H9 (cell line): ENCODE measurements at regions not wholly inside any gene's neighbourhood (a gene's known extent, or its start where the extent isn't known, plus 50 kb on each side); places are given as distances from the start of the nearest gene placed in this dataset.

Experiments
- DNase-seq: peaks from one replicate; pipeline ENCODE4 v3.0.0-alpha.2; 2017
- H2AFZ ChIP-seq: one replicate; pipeline ENCODE4 v1.6.1; 2013; ENCODE audit warnings: mild to moderate bottlenecking, low read length, control low read depth, moderate library complexity
- H2AK5ac ChIP-seq: 2 replicates; pipeline ENCODE4 v1.6.1; 2013; ENCODE audit warnings: low read length, control low read depth, mixed read lengths; ENCODE audit not compliant: insufficient read length
- H2BK120ac ChIP-seq: one replicate; pipeline ENCODE4 v1.6.1; 2013; ENCODE audit warnings: low read depth, mild to moderate bottlenecking, low read length, control low read depth, inconsistent platforms; ENCODE audit not compliant: poor library complexity, severe bottlenecking
- H2BK12ac ChIP-seq: 2 replicates; pipeline ENCODE4 v1.6.1; 2013; ENCODE audit warnings: low read length, control low read depth, mixed read lengths, low read depth; ENCODE audit not compliant: insufficient read length
- H2BK15ac ChIP-seq: 2 replicates; pipeline ENCODE4 v1.6.1; 2013; ENCODE audit warnings: low read depth, low read length, control low read depth
- H2BK20ac ChIP-seq: one replicate; pipeline ENCODE4 v1.6.1; 2013; ENCODE audit warnings: low read depth, mild to moderate bottlenecking, low read length, control low read depth, inconsistent platforms; ENCODE audit not compliant: poor library complexity, severe bottlenecking
- H2BK5ac ChIP-seq: 2 replicates; pipeline ENCODE4 v1.6.1; 2013; ENCODE audit warnings: low read length, control low read depth, mixed read lengths; ENCODE audit not compliant: insufficient read length
- H3K14ac ChIP-seq: 2 replicates; pipeline ENCODE4 v1.6.1; 2013; ENCODE audit warnings: low read length, control low read depth; ENCODE audit not compliant: insufficient read depth
- H3K18ac ChIP-seq: 2 replicates; pipeline ENCODE4 v1.6.1; 2013; ENCODE audit warnings: low read depth, mild to moderate bottlenecking, mixed read lengths, low read length, control low read depth; ENCODE audit not compliant: insufficient read length
- H3K23ac ChIP-seq: 2 replicates; pipeline ENCODE4 v1.6.1; 2013; ENCODE audit warnings: low read length, control low read depth, mixed read lengths, low read depth; ENCODE audit not compliant: insufficient read length
- H3K23me2 ChIP-seq: 2 replicates; pipeline ENCODE4 v1.6.1; 2013; ENCODE audit warnings: low read depth, mild to moderate bottlenecking, mixed read lengths, low read length, control low read depth; ENCODE audit not compliant: insufficient read length, poor library complexity, severe bottlenecking
- H3K27ac ChIP-seq: 2 replicates; pipeline ENCODE4 v1.5.1; 2013; ENCODE audit warnings: low read length, control low read depth, mixed read lengths, low read depth; ENCODE audit not compliant: insufficient read length
- H3K27me3 ChIP-seq: 2 replicates; pipeline ENCODE4 v1.6.1; 2013; ENCODE audit warnings: low read length, control low read depth, inconsistent platforms; ENCODE audit not compliant: insufficient read depth
- H3K4ac ChIP-seq: 2 replicates; pipeline ENCODE4 v1.6.1; 2013; ENCODE audit warnings: low read depth, mild to moderate bottlenecking, control low read depth, inconsistent platforms, low read length, moderate library complexity
- H3K4me1 ChIP-seq: 2 replicates; pipeline ENCODE4 v1.6.1; 2013; ENCODE audit warnings: low read length, control low read depth, inconsistent platforms; ENCODE audit not compliant: insufficient read depth
- H3K4me2 ChIP-seq: 2 replicates; pipeline ENCODE4 v1.6.1; 2013; ENCODE audit warnings: low read length, control low read depth, mixed read lengths; ENCODE audit not compliant: insufficient read length, insufficient read depth
- H3K56ac ChIP-seq: 2 replicates; pipeline ENCODE4 v1.6.1; 2013; ENCODE audit warnings: low read depth, mild to moderate bottlenecking, mixed read lengths, low read length, control low read depth; ENCODE audit not compliant: insufficient read length
- H3K79me1 ChIP-seq: 2 replicates; pipeline ENCODE4 v1.6.1; 2013; ENCODE audit warnings: low read depth, mild to moderate bottlenecking, moderate library complexity, low read length, control low read depth, inconsistent platforms; ENCODE audit not compliant: insufficient read depth, poor library complexity, severe bottlenecking
- H3K79me2 ChIP-seq: 2 replicates; pipeline ENCODE4 v1.6.1; 2013; ENCODE audit warnings: low read length, control low read depth, inconsistent platforms; ENCODE audit not compliant: insufficient read depth
- H3K9ac ChIP-seq: 2 replicates; pipeline ENCODE4 v1.6.1; 2013; ENCODE audit warnings: low read length, control low read depth, mixed read lengths; ENCODE audit not compliant: insufficient read length; ENCODE audit errors: extremely low read depth
- H3K9me3 ChIP-seq: one replicate; pipeline ENCODE4 v1.6.1; 2013; ENCODE audit warnings: low read depth, low read length, inconsistent platforms; ENCODE audit not compliant: control insufficient read depth
- H3T11ph ChIP-seq: one replicate; pipeline ENCODE4 v1.6.1; 2013; ENCODE audit warnings: mild to moderate bottlenecking, low read length, control low read depth, inconsistent platforms
- H4K20me1 ChIP-seq: one replicate; pipeline ENCODE4 v1.6.1; 2013; ENCODE audit not compliant: control insufficient read depth, insufficient read length, insufficient read depth
- H4K5ac ChIP-seq: 2 replicates; pipeline ENCODE4 v1.6.1; 2013; ENCODE audit warnings: low read depth, mild to moderate bottlenecking, mixed read lengths, low read length, control low read depth; ENCODE audit not compliant: insufficient read length
- H4K8ac ChIP-seq: replicated peaks from 2 replicates; pipeline ENCODE4 v1.6.1; 2013; ENCODE audit warnings: low read length, control low read depth, mixed read lengths, low read depth; ENCODE audit not compliant: insufficient read length
- H4K91ac ChIP-seq: 2 replicates; pipeline ENCODE4 v1.6.1; 2013; ENCODE audit warnings: low read depth, mild to moderate bottlenecking, moderate library complexity, mixed read lengths, low read length, control low read depth; ENCODE audit not compliant: insufficient read length
- H3K27ac Mint-ChIP-seq, 3 experiments: 2 replicates in 2 of 3; 3 replicates in 1 of 3; pipeline ENCODE4 v1.8.0; 2020 to 2021; ENCODE audit warnings: mixed read lengths in 3 of 3, mild to moderate bottlenecking in 1 of 3, moderate library complexity in 1 of 3
- H3K27me3 Mint-ChIP-seq: 2 replicates; pipeline ENCODE4 v1.8.0; 2021; ENCODE audit warnings: low read depth, mild to moderate bottlenecking, moderate library complexity, mixed read lengths
- H3K36me3 Mint-ChIP-seq, 3 experiments: 2 replicates in 2 of 3; 3 replicates in 1 of 3; pipeline ENCODE4 v1.8.0; 2020 to 2021; ENCODE audit warnings: low read depth in 3 of 3, mixed read lengths in 3 of 3; ENCODE audit not compliant: insufficient read depth in 1 of 3
- H3K4me1 Mint-ChIP-seq, 2 experiments: 2 replicates each; pipeline ENCODE4 v1.8.0; 2020; ENCODE audit warnings: mixed read lengths in 2 of 2
- H3K4me3 Mint-ChIP-seq, 2 experiments: 2 replicates in 1 of 2; 3 replicates in 1 of 2; pipeline ENCODE4 v1.8.0; 2020 to 2021; ENCODE audit warnings: mild to moderate bottlenecking in 2 of 2, mixed read lengths in 2 of 2, moderate library complexity in 1 of 2
- H3K9me3 Mint-ChIP-seq, 2 experiments: 2 replicates in 1 of 2; 3 replicates in 1 of 2; pipeline ENCODE4 v1.8.0; 2020; ENCODE audit warnings: mild to moderate bottlenecking in 2 of 2, mixed read lengths in 2 of 2, moderate library complexity in 1 of 2
- WGBS: extraction: QIAGEN DNeasy Blood & Tissue Kit; methylation state at CpG from one replicate; pipeline ENCODE4 v1.1.7; 2013; ENCODE audit warnings: missing lambda C conversion rate, low lambda C conversion rate, mixed read lengths; ENCODE audit not compliant: insufficient read length; ENCODE audit errors: extremely low coverage; 5-methylcytosine and 5-hydroxymethylcytosine counted together
- TF ChIP-seq, protein P1 (sequence below): fragments of 200-600 bp; sonication (generic); conservative IDR thresholded peaks from 3 replicates; pipeline ENCODE4 v1.8.0; 2021; ENCODE audit warnings: antibody characterized with exemption, mild to moderate bottlenecking

DNA sequence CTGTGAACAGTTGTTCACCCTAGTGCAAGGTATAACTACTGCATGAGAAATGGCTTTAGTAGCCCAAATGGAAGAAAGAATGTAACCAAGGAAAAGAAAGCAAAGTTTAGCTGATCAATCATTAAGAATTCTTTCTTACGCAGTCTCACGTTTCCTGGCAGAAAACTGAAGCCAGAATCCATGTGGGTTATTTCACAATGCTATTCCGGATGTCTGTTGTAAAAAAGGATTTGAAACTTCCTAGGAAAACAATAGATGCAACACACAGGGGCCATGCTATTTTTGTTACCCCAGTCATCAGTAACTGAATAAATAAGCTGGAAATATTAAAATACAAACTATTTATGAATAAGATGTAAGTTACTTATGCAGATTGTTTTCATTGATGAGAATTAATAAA, 802.5 kb downstream of the CDH8 start:
- Histone ChIP-seq H3K4me2 (no peak overlapping the region), H3K4ac (no peak overlapping the region), H3K18ac (no peak overlapping the region), H3K27me3 (no peaks in the 10 kb centered on the region), H2BK120ac (no peak overlapping the region), H3K23me2 (no peaks in the 10 kb centered on the region), H3T11ph (no peak overlapping the region), H3K79me1 (no peaks in the 10 kb centered on the region), H3K27ac (no peak overlapping the region), H2AFZ (no peak overlapping the region), H4K20me1 (no peaks in the 10 kb centered on the region), H2BK5ac (no peak overlapping the region), H2BK12ac (no peak overlapping the region), H3K9ac (no peak overlapping the region), H4K91ac (no peak overlapping the region), H3K23ac (no peak overlapping the region), H2BK20ac (no peak overlapping the region), H3K9me3 (no peaks in the 10 kb centered on the region), H2AK5ac (no peak overlapping the region), H3K79me2 (no peaks in the 10 kb centered on the region), H3K56ac (no peak overlapping the region), H4K5ac (no peak overlapping the region), H2BK15ac (no peak overlapping the region), H3K14ac (no peak overlapping the region), H4K8ac (no peak overlapping the region), H3K4me1 (no peaks in the 10 kb centered on the region)
- H3K27ac Mint-ChIP-seq, result no peak overlapping the region
- peaks cover 0 to 8% of the 10 kb centered on the region in 2 experiments; a peak in 2 of 4 replicates for H3K4me1 Mint-ChIP-seq
- H3K9me3 Mint-ChIP-seq, result no peaks in the 10 kb centered on the region
- no peaks in the 10 kb centered on the region for H3K27me3 Mint-ChIP-seq
- no CpG with 5 or more reads among the region's 3 CpGs for WGBS
- DNase-seq, result no peak
- H3K36me3 Mint-ChIP-seq, result no peaks in the 10 kb centered on the region
- H3K4me3 Mint-ChIP-seq, result no peak overlapping the region
- TF ChIP-seq, protein P1, sequence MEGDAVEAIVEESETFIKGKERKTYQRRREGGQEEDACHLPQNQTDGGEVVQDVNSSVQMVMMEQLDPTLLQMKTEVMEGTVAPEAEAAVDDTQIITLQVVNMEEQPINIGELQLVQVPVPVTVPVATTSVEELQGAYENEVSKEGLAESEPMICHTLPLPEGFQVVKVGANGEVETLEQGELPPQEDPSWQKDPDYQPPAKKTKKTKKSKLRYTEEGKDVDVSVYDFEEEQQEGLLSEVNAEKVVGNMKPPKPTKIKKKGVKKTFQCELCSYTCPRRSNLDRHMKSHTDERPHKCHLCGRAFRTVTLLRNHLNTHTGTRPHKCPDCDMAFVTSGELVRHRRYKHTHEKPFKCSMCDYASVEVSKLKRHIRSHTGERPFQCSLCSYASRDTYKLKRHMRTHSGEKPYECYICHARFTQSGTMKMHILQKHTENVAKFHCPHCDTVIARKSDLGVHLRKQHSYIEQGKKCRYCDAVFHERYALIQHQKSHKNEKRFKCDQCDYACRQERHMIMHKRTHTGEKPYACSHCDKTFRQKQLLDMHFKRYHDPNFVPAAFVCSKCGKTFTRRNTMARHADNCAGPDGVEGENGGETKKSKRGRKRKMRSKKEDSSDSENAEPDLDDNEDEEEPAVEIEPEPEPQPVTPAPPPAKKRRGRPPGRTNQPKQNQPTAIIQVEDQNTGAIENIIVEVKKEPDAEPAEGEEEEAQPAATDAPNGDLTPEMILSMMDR, result no peak
